ENCODE measurements at regions not wholly inside any gene's neighbourhood (a gene's known extent, or its start where the extent isn't known, plus 50 kb on each side); places are given as distances from the start of the nearest gene placed in this dataset.

DNA sequence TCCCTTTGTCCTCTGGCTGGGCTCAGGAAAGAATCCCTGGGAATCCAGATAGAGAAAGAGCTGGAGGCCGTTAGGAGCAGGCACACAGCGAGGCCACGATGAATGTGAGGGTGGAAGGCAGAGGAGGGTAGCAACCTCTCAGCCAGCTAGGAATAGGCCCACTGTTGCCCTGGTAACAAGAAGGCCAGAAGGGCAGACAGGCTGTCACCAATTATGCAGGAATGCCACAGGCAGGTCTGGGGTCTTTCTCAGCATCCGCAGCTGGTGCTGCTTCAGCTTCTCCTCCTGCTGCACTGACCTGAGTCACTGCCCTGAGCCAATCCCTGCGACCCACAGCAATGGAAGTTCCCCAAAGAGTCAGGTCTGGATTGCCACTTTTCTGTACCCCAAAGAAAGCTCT, 62.8 kb upstream of the C3orf80 start:
- H3K23ac ChIP-seq (ENCODE audit: insufficient read length): no peak overlapping the region
- no peak overlapping the region for H3K4me3 ChIP-seq (ENCODE audit: extremely low read depth in 1 of 4, insufficient read depth in 2 of 4, low read depth in 3 of 4, low read length in 4 of 4)
- no peak overlapping the region for H2AK5ac ChIP-seq (ENCODE audit: low read depth, low read length)
- FAIRE-seq (peak; percentile 93), DNase-seq (ENCODE audit: low read depth in 1 of 2, low spot score in 2 of 2) (peak; percentile 47 to 59)
- no peaks in the 10 kb centered on the region for H3K79me2 ChIP-seq (ENCODE audit: control insufficient read depth in 1 of 2, insufficient read depth in 2 of 2, low read length in 2 of 2)
- no peaks in the 10 kb centered on the region for H3K36me3 ChIP-seq (ENCODE audit: control insufficient read depth in 2 of 4, insufficient read depth in 4 of 4, low read length in 3 of 4)
- no peak overlapping the region for H4K5ac ChIP-seq (ENCODE audit: insufficient read length, low read depth, low read length)
- peak overlapping the region; percentile 2; the same call in 1 of the 2 replicates for H2BK15ac ChIP-seq (ENCODE audit: low read length)
- H3K9me3 ChIP-seq (ENCODE audit: insufficient read depth in 2 of 2, low read depth in 1 of 2, low read length in 1 of 2): no peaks in the 10 kb centered on the region
- ChIA-PET CTCF (ENCODE audit: partially characterized antibody) (interaction anchor here (0.7 to 3.1 kb wide), 19 partner anchors 8 to 252 kb away, joined by 3 to 14 read pairs (median 4); partner anchors contain the start of gene C3orf80), POLR2A (ENCODE audit: partially characterized antibody) (interaction anchor here (0.9 kb wide), 1 partner anchor 237 kb away, joined by 3 read pairs; the partner anchor contains the start of gene SMC4)
- no peaks in the 10 kb centered on the region for H4K20me1 ChIP-seq (replicated peaks in 1 of 2; ENCODE audit: control insufficient read depth in 1 of 2, insufficient read depth in 2 of 2, low read length in 2 of 2)
- no peaks in the 10 kb centered on the region for H3K79me1 ChIP-seq (ENCODE audit: low read depth, low read length)
- no peak overlapping the region for H3K14ac ChIP-seq (ENCODE audit: insufficient read length)
- no peak overlapping the region for H3K56ac ChIP-seq (replicated peaks; ENCODE audit: insufficient read length, low read depth, low read length)
- H4K91ac ChIP-seq (replicated peaks; ENCODE audit: insufficient read length, low read length): no peak overlapping the region
- no peak overlapping the region for H2BK5ac ChIP-seq (ENCODE audit: low read depth, low read length)
- peak overlapping the region; percentile 94; the same call in 1 of the 2 replicates for H2BK12ac ChIP-seq (ENCODE audit: low read depth, low read length)
- H3K4me1 ChIP-seq (replicated peaks in 1 of 4; ENCODE audit: control insufficient read depth in 3 of 4, insufficient read depth in 4 of 4, low read length in 3 of 4): peaks cover 0 to 12% (median 4%) of the 10 kb centered on the region in 4 experiments; a peak in 6 of 7 replicates
- H3K18ac ChIP-seq (ENCODE audit: extremely low read depth, low read length): no peak overlapping the region
- WGBS, 2 experiments (ENCODE audit: extremely low coverage in 1 of 2, insufficient coverage in 1 of 2, insufficient read length in 1 of 2, insufficient replicate concordance in 2 of 2, low coverage in 1 of 2, low lambda C conversion rate in 2 of 2, missing lambda C conversion rate in 1 of 2): 28% methylated on average over 5 of the region's 5 CpGs; no CpG with 5 or more reads in 1 of the 2 experiments
- H2AFZ ChIP-seq (ENCODE audit: low read length): peak overlapping the region; percentile 79
- no peak overlapping the region for H3K4ac ChIP-seq (replicated peaks; ENCODE audit: insufficient read length, low read depth, low read length)
- no peak overlapping the region for H3K9ac ChIP-seq (replicated peaks in 1 of 4; ENCODE audit: extremely low read depth in 1 of 4, low read depth in 3 of 4, low read length in 3 of 4)
- peak overlapping the region; percentile 10; the same call in 1 of the 2 replicates for H3K27ac ChIP-seq (ENCODE audit: low read depth, low read length)
- H4K8ac ChIP-seq (ENCODE audit: extremely low read depth, insufficient read depth, low read length): no peak overlapping the region
- no peak overlapping the region for H2BK20ac ChIP-seq (ENCODE audit: low read length)
- no peaks in the 10 kb centered on the region for H3K27me3 ChIP-seq (replicated peaks in 1 of 4; ENCODE audit: control insufficient read depth in 3 of 4, extremely low read depth in 1 of 4, insufficient read depth in 3 of 4, low read length in 3 of 4)
- H2BK120ac ChIP-seq (replicated peaks; ENCODE audit: low read depth, low read length): no peak overlapping the region
- no peak overlapping the region for H3K4me2 ChIP-seq (ENCODE audit: insufficient read depth in 1 of 2, low read depth in 2 of 2, low read length in 2 of 2)
- no peaks in the 10 kb centered on the region for H3K23me2 ChIP-seq (ENCODE audit: low read depth, low read length)
- TF ChIP-seq SIN3A (conservative IDR thresholded peaks at IDR 0.05 in 1 of 2, IDR thresholded peaks at IDR 0.05 in 1 of 2; ENCODE audit: low read depth in 1 of 2, low read length in 2 of 2) (peak in 1 of 2 experiments; percentile 80; a peak in 1 of 4 replicates), POLR2AphosphoS5 (IDR thresholded peaks at IDR 0.05; ENCODE audit: low read depth, low read length) (peak; percentile 33; the same call in 1 of the 2 replicates), SP2 (IDR thresholded peaks at IDR 0.05; ENCODE audit: low read length) (no peak), SP1 (IDR thresholded peaks at IDR 0.05; ENCODE audit: low read depth, low read length) (peak; percentile 65; the same call in 1 of the 2 replicates), ASH2L (IDR thresholded peaks at IDR 0.05; ENCODE audit: low read length) (peak; percentile 46), TBP (IDR thresholded peaks at IDR 0.05; ENCODE audit: low read depth, low read length) (no peak), NRF1 (IDR thresholded peaks at IDR 0.05; ENCODE audit: low read depth, low read length) (no peak), TEAD4 (IDR thresholded peaks at IDR 0.05; ENCODE audit: low read depth, low read length) (peak; percentile 98), CHD2 (IDR thresholded peaks at IDR 0.05; ENCODE audit: low read length) (no peak), TAF1 (IDR thresholded peaks at IDR 0.05; ENCODE audit: low read depth, low read length) (0 out of 2 replicates have a peak, but pooled peaks have one; percentile 2), RFX5 (IDR thresholded peaks at IDR 0.05; ENCODE audit: borderline replicate concordance, low read depth, low read length) (peak; percentile 47; the same call in 1 of the 2 replicates), RBBP5 (IDR thresholded peaks at IDR 0.05; ENCODE audit: borderline replicate concordance, low read depth, low read length) (0 out of 2 replicates have a peak, but pooled peaks have one; percentile 45), KDM1A (IDR thresholded peaks at IDR 0.05; ENCODE audit: borderline replicate concordance, low read length) (0 out of 2 replicates have a peak, but pooled peaks have one; percentile 26), YY1 (IDR thresholded peaks at IDR 0.05; ENCODE audit: low read depth, low read length) (peak; percentile 71), TCF12 (IDR thresholded peaks at IDR 0.05; ENCODE audit: low read depth, low read length) (peak; percentile 90; the same call in 1 of the 2 replicates)

All from H1 (cell line).